ENCODE measurements at regions not wholly inside any gene's neighbourhood (a gene's known extent, or its start where the extent isn't known, plus 50 kb on each side); places are given as distances from the start of the nearest gene placed in this dataset.

DNA sequence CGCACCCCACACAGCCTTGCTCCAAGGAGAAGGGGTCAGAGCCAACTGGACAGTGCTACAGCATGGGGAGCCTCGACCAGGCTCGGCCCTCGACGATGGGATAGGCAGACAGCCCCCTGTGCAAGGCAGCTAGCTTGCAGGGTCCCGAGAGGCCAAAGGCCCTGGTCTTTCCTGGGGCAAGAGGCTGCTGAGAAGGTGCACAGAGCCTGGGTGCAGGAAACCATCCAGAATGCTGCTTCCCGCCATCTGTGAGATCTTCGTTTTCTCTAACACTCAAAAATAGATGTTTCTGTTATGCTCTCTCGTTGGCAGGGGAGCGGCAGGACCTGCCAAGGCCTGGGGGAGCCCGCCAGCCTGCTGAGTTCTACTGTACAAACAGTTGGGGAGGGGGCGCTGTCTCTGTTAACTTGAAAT, 168.0 kb upstream of the RTL1 start:
- TF ChIP-seq, protein P1, sequence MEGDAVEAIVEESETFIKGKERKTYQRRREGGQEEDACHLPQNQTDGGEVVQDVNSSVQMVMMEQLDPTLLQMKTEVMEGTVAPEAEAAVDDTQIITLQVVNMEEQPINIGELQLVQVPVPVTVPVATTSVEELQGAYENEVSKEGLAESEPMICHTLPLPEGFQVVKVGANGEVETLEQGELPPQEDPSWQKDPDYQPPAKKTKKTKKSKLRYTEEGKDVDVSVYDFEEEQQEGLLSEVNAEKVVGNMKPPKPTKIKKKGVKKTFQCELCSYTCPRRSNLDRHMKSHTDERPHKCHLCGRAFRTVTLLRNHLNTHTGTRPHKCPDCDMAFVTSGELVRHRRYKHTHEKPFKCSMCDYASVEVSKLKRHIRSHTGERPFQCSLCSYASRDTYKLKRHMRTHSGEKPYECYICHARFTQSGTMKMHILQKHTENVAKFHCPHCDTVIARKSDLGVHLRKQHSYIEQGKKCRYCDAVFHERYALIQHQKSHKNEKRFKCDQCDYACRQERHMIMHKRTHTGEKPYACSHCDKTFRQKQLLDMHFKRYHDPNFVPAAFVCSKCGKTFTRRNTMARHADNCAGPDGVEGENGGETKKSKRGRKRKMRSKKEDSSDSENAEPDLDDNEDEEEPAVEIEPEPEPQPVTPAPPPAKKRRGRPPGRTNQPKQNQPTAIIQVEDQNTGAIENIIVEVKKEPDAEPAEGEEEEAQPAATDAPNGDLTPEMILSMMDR (IDR thresholded peaks at IDR 0.05): no peak
- TF ChIP-seq POLR2AphosphoS5 (IDR thresholded peaks at IDR 0.05; ENCODE audit: low read depth, low read length): no peak

Measured in Panc1 (cell line).